D341Med (cell line): ENCODE measurements at regions not wholly inside any gene's neighbourhood (a gene's known extent, or its start where the extent isn't known, plus 50 kb on each side); places are given as distances from the start of the nearest gene placed in this dataset.
A peak's percentile ranks its signal among the peaks of the same experiment; 100 is the strongest.
"Not testable (repeated sequence)": the region's sequence is repeated elsewhere in the genome, so short reads cannot be mapped to it uniquely, and the experiment has no call there.

Experiments
- DNase-seq: peaks from one replicate; pipeline ENCODE4 v3.0.0; 2012; ENCODE audit warnings: low spot score

DNA sequence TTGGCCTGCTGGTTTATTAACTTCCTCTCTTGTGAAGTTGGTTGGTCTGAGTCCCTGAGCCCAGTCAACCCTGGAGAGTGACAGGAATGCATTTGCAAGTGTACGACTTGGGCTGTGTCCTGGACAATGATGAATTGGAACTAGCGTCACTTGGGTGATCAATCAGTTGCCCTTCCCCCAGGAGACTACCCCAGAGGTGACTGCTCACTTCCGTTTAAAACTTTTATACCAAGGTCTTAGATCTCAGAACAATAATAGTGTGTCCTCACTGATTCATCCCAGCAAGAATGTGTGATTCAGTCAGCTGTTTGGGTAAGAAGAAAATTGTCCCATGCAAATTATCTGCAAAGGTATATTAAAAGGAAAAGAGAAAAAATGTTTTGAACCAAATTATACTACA, 102.9 kb upstream of the ARMC3 start:
- DNase-seq, result no peak

DNA sequence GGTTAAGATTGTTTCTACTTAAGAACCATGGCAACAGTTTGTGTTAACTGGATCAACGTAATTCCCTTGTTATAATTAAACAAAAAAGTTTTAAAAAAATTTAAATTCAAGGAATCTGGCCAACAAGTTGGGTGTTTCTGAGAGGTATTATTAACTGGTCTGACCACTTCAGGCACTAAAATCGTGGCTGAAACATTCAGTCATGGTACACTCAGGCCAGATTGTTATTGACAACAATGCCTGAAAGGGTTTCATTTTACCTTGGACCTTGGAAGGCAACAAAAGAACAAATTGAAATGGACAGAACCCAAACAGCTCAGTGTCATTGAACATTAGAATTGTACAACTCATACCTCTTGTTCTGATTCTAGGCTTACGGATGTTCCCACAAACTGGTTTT, 103.3 kb upstream of the ARMC3 start:
- DNase-seq, result no peak

DNA sequence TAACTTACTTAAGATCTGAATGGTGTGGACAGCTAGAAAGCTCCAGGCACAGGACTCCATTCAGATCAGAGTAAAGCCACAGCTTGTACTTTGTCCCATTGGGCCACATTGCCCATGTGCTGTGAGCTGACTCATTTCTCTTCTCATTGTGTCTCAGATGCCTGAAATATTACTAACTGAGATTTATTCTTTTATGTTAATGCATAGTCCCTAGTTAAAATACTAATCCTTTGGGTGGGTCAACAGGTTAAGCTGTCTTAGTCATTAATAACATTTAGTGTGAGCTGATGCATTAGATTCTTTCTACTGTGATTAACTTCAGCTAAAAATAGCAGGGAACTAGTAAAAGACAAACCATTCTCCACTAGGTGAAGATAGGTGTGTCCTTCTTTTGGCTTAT, 104.7 kb upstream of the ARMC3 start:
- DNase-seq, result no peak

DNA sequence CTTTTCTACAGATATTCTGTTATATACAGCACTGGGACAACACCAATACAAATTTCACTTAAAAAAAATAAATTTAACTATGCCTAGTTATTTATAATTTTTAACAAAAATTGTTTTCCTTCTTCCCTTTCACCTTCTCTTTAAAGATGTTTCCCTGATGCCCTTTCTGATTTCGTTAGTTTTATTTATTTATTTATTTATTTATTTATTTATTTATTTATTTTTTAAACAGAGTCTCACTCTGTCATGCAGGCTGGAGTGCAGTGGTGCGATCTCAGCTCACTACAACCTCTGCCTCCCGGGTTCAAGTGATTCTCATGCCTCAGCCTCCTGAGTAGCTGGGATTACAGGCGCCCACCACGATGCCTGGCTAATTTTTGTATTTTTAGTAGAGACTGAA, 105.9 kb upstream of the ARMC3 start:
- not testable (repeated sequence) for DNase-seq

DNA sequence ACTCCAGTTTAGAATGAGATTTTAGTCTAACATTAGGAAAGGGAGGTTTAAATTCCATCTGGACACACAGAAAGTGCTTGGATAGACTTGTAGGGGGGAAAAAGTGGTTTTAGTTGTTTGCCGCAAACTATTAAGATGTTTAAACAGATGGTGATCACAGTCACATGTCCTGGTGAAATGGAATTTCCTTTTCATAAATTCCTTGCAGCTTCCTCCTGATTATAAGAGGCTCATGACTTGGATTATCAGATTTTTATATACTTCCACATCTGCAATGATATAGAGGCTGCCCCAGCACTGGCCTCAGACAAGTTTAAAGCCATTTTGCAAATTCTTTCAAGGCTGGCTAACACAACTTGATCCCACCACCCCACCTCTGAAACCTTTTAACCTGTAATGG, 106.4 kb upstream of the ARMC3 start:
- no peak for DNase-seq

DNA sequence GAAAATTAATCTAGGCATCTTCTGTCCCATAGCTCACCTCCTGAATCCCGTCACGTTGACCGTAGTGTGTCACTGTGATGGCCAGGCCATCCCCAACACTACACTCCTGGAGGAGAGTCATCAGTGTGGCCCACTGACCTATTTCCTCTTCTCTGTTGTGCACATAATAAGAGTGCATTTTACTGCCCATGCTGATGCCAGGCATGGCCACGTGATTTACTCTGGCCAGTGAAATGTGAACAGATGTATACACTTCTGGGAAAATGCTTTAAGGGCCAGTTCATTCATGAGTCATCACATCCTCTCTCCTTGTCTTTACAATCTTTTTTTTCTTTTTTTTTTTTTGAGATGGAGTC, 101.9 kb upstream of the PIP4K2A start:
- no peak for DNase-seq

DNA sequence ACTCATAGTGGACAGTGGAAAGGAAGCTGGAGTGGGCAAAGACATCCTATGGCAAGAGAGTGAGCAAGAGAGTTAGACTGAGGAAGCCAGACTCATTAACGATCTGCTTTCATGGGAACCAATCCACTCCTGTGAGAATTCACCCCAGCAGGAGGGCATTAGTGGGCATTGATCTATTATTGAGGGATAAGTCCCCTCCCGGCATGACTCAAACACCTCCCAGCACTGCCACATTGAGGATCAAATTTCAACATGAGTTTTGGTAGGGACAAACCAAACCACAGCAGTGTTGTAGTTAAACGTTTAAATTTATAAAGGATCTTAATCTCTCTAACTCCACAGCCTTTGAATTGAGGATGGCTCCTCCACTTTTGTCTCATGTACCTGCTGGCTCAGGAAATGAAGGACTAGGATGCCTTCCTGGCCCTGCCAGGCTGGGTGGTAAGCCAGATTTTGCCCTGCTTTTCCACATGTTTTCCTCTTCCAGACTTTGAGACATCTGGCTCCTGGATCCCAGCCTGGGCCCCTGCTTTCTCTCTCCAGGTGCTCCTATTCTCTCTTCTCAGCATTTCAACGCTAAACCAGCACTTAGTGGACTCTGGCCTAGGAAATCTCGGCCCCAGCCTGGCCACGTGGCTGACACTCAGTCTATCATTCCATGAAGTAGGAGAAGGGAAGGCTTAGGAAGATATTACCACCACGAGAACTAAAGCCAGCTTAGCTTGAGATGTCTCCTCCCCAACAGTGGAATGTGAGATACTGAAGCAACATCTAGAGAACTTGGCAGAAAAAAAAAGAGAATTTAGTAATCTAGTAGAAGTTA, 96.5 kb upstream of the PIP4K2A start:
- DNase-seq, result no peak

DNA sequence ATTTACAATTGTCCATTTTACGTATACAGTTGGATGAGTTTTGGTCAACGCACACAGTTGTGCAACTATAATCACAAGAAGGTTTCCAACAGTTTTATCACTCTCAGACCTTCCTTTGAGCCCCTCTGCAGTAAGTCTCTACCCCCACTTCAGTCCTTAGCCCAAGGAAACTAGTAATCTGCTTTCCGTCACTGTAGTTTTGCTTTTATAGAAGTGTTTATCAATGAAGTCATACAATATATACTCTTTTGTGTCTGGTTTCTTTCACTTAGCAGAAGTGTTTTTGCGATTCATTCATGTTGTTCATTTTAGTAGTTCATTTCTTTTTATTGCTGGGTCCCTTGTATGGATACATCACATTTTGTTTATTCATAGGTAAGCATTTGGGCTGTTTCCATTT, 92.9 kb upstream of the PIP4K2A start:
- DNase-seq, result no peak

DNA sequence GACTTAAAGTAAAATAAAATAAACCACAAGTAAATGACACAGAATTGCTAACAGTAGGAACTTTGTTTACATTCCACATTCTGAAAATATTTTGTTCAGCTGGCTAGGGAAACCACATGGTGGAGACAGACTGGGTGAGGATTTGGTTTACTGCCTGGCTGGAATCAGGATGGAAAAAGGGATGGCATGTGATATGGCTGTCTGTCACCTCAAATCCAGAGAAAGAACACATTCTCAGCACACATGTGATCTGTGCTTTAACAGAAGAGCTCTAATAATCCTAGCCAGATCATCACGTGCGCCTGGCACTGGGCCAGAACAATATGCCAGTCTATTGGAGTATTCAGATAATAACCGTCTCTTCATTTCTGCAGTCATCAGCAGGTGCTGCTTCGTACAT, 90.9 kb upstream of the PIP4K2A start:
- DNase-seq, result peak; percentile 46

DNA sequence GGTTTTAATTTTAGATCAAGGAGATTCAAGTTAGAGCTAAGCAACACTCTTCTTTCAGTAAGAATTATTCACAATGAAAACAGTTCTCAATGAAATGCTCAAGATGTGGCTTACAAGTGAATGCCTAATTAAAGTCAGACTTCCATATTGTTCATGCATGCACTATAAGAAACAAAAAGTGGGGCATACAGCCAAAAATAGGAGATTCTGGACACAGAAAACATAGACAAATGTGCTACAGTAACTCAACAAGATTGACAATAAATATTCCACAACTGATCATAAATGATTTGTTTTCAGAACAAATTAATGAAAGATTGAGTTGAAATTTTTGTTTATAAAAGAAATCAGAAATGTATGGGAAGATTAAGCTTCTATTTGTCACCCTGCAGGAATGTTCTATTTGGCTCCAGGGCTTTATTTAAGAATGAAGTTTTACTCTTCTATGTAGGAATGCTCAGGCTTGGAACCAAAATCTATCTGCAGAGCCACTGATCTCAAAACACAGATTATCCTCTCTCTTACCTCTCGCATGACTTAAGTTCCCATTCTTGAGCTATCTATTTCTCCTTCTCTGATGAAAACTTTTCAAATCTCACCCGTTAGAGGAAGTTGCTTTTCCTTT, 89.0 kb upstream of the PIP4K2A start:
- no peak for DNase-seq

DNA sequence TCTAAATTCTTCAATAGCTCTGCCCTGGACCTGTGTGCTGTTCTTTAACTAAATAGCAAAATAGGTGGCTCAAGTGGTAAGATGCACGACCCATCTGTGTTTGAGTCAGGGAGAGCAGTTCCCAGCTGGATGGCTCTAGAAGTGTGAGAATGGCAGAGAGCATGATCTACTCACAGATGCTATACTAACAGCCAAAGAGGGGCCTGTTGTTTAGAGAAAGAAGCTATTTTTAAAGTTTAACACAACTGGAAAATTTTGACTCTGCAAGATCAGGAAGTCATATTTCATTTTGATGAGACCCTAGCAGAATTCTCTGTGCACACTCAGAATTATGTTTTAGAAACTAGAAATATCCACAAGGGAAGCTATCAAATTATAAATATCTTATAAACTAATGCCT, 87.4 kb upstream of the PIP4K2A start:
- DNase-seq, result no peak

DNA sequence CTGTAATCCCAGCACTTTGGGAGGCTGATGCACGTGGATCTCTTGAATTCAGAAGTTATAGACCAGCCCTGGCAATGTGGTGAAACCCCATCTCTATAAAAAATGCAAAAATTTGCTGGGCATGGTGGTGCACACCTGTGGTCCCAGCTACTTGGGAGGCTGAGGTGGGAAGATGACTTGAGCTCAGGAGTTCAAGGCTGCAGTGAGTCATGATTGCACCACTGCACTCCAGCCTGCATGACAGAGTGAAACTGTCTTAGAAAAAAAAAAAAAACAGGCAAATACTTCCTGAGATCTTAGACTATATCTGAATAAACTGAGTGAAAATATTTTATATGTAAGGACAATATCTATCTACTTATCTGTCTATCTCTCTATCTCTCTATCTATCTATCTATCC, 83.4 kb upstream of the PIP4K2A start:
- not testable (repeated sequence) for DNase-seq

DNA sequence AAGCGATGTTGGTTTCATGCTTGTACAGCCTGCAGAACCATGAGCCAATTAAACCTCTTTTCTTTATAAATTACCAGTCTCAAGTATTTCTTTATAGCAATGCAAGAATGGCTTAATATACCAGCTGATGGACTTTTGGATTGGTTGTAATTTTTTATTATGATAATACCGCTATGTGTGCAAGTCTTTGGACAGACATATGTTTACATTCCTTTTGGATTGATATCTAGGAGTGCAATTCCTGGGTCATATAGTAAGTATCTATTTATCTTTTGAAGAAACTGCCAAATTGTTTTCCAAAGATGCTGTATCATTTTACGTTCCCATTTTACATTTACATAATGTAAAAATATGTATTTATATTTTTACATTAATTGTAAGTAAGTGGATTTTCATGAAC, 81.2 kb upstream of the PIP4K2A start:
- no peak for DNase-seq

DNA sequence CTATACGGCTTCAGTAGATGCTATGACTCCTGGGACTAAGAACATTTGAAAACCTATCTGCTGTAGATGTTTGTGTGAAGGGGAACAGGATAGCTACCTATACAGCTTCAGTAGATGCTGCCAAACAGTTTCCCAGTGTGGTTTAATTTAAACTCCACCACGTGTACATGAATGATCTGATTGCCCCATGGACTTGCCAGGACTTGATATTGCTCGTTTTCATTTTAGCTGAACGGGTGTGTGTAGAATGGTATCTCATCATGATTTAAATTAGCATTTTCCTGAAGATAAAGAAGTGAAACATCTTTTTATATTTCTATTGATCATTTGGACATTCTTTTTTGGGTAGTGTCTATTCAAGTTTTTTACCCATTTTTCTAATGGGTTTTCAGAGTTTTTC, 77.8 kb upstream of the PIP4K2A start:
- no peak for DNase-seq

DNA sequence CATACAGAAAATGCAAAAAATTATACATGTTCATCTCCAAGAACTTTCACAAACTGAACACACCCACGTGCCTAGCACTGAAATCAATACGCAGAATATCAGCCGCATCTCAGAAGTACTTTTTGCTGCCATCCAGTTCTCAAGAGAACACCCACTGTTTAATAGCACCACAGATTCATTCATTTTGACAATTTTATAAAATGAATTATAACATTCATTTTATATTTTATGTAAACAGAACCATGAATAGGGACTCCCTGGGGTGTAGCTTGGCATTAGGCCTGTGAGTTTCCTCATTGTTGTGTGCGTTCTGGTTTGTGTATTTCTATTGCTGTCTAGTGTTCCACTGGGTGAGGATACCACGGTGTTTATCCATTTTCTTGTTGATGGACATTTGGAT, 77.3 kb upstream of the PIP4K2A start:
- no peak for DNase-seq

DNA sequence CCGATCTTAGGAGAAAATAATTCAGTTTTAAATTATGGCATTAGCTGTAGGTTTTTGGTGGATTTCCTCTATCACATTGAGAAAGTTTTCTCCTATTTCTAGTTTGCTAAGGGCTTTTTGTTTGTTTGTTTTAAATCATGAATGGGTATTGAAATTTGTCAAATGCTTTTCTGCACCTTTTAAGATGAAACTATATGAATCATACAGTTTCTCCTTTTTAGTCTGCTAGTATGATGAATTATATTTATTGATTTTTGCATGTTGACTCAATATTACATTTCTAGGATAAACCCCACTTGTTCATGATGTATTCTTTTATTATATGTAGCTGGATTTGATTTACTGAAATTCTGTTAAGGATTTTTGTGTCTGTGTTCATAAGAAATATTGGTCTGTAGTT, 70.3 kb upstream of the PIP4K2A start:
- no peak for DNase-seq

DNA sequence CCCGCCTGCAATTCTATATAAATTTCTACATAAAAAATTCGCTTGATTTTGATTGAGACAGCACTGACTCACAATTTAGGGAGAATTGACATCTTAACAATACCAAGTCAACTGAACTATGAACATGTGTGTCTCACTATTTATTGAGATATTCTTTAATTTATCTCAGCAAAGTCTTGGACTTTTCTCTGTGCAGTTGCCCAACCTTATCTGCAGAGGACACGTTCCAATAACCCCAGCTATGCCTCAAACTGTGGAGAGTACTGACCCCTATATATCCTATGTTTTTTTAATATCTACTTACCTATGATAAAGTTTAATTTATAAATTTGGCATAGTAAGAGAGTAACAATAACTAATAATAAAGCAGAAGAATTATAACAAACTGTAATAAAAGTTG, 69.4 kb upstream of the PIP4K2A start:
- no peak for DNase-seq

DNA sequence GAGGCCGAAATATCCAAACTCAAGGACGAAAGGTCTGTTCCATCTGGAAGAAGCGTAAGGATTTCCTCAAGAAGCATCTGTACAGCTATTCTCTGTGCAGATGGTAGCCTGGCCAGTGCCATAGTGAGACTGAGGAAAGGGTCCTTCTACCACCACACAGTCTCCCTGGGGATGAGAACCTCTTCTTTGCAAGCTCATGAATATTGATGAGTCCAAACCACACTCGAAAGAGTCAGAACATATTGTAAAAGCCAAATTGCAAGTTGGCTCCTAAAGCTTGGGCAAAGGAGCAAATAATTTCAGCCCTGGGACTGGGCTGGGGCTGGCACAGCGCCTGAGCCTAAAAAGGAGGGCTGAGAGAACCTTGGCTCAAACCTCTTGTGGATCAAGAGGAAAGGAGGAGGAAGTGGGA, 66.1 kb upstream of the PIP4K2A start:
- no peak for DNase-seq

DNA sequence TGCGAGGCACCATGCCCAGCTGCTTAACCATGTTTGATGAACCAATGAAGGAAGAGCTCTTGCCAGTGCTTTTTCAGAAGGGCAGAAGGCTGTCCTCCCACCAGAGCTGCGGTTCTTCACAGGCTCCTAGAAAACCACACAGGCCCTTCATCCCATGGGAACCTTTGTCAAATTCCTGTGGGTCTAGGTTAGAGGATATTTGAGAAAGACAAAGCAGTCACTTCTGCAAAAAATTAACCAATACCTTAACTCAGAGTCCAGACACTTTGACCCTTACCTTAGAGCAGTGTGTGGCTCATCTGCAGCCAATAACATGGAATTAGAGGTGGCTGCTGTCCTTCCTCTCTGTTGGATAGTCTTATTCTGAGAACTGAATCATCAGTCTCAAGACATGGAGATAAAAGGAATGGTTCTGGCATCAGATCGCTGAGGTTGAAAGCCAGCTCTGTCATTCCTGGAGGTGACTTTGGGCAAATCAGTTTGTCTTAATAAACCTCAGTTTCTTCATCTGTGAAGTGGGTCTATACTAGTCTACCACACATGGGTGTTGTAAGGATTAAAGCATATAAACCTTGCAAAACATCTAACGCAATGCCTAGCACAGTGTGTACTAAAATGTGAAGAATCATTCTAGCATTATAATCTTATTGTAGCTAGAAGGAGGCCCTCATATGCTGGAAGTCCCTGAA, 65.1 kb upstream of the PIP4K2A start:
- DNase-seq, result no peak

DNA sequence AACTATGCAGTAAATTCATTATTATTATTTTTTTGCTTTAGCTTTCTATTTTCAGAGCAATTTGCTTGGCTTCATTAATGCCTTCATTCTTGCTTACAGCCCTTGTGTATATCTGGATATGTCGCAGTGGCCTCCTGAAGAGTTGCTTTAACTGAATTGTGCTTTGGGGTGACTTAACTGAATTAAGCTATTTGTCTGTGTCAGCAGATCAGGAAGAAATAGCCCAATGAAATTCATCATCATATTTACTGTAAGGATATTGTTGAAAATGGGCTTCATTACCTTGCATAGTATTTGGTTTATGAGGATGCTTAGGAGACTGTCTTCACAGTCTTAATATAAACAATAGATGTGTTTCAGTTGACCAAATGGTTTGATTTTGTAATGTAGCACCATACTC, 59.7 kb upstream of the PIP4K2A start:
- DNase-seq, result no peak

DNA sequence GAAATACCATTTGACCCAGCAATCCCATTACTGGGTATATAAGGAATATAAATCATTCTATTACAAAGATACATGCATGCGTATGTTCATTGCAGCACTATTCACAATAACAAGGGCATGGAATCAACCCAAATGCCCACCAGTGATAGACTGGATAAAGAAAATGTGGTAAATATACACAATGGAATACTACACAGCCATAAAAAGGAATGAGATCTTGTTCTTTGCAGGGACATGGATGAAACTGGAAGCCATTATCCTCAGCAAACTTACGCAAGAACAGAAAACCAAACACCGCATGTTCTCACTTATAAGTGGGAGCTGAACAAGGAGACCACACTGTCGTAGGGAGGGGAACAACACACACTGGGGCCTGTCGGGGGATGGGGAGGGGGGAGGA, 57.3 kb upstream of the PIP4K2A start:
- DNase-seq, result not testable (repeated sequence)

DNA sequence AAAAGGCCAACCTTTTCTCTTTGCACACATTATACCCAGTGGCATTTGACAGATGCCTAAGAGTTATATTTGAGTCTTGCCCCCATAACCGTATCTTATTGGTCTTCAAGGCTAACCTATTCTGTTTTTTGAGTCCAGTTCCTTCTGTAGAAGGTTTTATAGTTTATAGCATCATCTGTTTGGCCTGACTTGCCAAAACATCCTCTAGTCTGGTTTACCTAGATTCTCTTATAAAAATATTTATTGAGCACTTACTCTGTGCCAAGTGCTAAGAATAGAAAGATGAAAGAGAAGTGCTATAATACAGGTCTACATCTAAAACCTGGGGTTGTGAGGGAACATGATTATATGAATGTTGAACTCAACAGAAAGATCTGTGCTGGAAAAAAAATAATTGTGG, 55.9 kb upstream of the PIP4K2A start:
- no peak for DNase-seq

DNA sequence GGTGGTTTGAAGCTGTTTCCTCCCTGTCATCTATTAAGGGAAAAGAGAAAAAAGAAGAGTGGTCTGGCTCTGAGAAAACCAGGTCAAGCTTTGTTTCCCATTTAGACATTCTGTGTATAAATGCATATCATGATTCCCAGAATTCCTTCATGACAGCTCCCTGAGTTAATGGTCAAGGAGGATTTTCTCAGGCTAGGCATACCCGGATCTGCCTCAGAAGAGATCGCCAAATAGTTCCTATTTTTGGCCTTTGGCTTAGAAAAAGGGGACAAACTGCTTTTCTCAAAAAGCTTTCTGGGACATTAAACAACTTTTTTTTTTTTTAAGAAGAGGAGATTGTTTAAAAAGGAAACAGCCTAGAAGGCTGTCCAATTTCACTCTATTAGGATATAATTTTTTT, 53.5 kb upstream of the PIP4K2A start:
- DNase-seq, result no peak

DNA sequence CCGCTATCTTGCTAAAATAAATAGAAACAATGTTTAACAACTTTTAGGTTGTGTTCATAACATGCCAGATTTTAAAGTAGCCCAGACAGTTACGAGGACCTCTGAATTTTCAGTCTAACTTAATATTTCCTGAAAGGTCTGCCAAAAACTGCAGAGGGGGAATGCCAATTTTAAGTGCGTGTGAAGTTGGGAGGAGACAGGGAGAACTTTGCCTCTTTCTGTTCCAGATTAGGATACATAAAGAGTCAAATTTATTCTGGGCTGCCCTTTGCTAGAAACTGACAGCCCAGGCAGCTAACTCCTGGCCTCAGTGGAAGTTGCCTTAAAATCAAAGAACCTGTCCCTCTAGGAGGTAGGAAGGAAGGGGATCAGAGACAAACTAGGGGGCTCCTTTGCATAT, 52.3 kb upstream of the PIP4K2A start:
- DNase-seq, result no peak
